ENCODE measurements at regions not wholly inside any gene's neighbourhood (a gene's known extent, or its start where the extent isn't known, plus 50 kb on each side); places are given as distances from the start of the nearest gene placed in this dataset.
A peak's percentile ranks its signal among the peaks of the same experiment; 100 is the strongest.

DNA sequence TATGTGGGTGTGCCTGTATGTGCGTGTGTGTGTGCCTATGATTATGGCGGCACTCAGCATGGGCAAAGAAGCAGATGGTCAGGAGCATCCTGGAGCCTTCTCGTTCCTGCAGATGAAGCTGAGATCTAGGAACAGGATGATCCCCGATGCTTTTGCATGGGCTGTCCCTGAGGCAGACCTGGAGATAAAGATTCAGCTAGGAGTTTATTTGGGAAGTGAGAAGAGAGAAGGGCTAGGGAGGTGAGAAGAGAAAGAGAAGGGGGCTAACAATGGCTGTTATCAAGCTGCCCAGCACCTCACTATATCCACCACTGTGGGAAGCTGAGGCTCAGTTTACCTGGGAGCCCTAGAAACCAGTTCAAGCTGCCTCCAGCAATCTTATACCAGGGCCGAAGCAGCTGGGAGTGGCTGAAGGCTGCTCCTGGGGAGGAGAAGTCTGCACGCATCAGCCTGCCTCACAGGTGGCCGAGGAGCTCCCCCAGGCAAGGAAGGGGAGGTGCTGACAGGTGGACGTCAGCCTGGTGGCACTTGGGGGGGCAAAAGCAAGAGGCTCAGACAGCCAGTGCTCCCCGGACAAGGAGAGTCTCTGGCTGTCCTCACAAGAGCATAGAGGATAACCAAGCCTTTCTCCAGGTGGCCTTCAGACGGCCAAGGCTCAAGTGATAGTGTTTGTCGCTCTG lies 94.0 kb upstream of the IQSEC1 start:
- no peaks in the 10 kb centered on the region for H3K27me3 ChIP-seq
- H3K9me3 ChIP-seq = no peaks in the 10 kb centered on the region
- no peak overlapping the region for H3K4me3 ChIP-seq
- no peaks in the 10 kb centered on the region for H3K4me1 ChIP-seq
- no peak for ATAC-seq
- no peak overlapping the region for H3K27ac ChIP-seq
- peak in 1 of 4 donors; percentile 28 for DNase-seq
- H3K36me3 ChIP-seq = no peaks in the 10 kb centered on the region
- intact Hi-C loops (cut with DNase I) = no loop called here
- TF ChIP-seq, protein P1, sequence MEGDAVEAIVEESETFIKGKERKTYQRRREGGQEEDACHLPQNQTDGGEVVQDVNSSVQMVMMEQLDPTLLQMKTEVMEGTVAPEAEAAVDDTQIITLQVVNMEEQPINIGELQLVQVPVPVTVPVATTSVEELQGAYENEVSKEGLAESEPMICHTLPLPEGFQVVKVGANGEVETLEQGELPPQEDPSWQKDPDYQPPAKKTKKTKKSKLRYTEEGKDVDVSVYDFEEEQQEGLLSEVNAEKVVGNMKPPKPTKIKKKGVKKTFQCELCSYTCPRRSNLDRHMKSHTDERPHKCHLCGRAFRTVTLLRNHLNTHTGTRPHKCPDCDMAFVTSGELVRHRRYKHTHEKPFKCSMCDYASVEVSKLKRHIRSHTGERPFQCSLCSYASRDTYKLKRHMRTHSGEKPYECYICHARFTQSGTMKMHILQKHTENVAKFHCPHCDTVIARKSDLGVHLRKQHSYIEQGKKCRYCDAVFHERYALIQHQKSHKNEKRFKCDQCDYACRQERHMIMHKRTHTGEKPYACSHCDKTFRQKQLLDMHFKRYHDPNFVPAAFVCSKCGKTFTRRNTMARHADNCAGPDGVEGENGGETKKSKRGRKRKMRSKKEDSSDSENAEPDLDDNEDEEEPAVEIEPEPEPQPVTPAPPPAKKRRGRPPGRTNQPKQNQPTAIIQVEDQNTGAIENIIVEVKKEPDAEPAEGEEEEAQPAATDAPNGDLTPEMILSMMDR (IDR thresholded peaks at IDR 0.05) = no peak

DNA sequence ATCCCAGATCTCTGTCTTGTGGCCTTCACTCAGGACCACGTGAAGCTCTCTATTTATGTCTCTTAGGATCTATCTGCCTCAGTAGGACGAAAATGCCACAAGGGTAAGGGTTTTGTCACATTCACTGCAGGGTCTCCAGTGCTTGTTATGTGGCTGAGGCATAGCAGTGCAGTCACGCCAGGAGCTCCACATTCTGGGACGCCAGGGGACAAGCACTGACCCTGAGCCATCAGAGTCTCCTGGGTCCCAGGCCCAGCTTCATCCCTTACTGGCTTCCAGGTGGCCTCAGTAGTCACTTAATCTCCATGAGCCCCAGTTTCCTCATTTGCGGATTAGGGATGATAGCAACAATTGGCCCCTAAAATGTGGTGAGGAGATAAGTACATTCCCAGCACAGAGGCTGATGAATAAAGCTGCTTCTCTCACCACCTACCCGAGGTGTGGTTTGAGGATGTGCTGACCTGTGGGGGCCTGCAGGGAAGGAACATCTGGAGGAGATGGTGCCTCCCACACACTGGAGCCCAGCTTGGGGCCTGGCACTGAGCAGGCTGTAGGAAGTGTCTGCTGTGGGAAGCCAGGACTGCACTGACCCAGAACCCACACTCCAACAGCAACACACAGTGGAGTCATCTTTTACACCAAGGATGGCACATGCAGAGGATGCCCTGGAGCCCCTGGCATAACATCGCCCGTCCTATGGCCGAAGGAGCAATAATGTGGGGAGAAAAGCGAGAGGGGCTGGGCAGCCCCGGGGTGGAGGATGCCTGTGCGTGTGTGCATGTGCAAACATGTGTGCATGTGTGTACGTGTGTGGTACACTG lies 93.2 kb upstream of the IQSEC1 start:
- H3K4me1 ChIP-seq = no peaks in the 10 kb centered on the region
- ATAC-seq = no peak
- H3K9me3 ChIP-seq = no peaks in the 10 kb centered on the region
- no peak overlapping the region for H3K4me3 ChIP-seq
- peak in 1 of 4 donors; percentile 48 for DNase-seq
- H3K36me3 ChIP-seq = no peaks in the 10 kb centered on the region
- no peak overlapping the region for H3K27ac ChIP-seq
- intact Hi-C loops (cut with DNase I) = no loop called here
- H3K27me3 ChIP-seq = no peaks in the 10 kb centered on the region
- TF ChIP-seq, protein P1 (IDR thresholded peaks at IDR 0.05) = no peak

DNA sequence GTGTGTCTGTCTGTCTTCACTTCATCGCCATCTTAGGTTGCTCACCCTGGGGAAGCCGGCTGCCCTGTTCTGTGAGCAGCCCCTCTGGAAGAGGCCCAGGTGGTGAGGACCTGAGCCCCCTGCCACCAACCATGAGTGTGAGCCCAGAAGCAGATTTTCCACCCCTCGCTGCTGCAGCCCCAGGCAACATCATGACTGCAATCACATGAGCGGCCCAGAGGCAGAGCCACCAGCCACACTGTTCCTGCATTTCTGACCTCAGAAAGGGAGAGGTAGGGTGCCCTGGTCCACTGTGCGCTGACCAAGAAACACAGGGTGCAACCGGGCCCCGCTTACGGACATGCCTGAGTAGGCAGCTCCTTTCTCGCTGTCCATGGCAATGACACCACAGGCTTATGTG lies 92.3 kb upstream of the IQSEC1 start:
- H3K4me3 ChIP-seq = no peak overlapping the region
- ATAC-seq (no peak), DNase-seq (peak in 1 of 4 donors; percentile 34)
- no peak overlapping the region for H3K27ac ChIP-seq
- no peaks in the 10 kb centered on the region for H3K4me1 ChIP-seq
- no peaks in the 10 kb centered on the region for H3K27me3 ChIP-seq
- no peaks in the 10 kb centered on the region for H3K36me3 ChIP-seq
- intact Hi-C loops (cut with DNase I) = no loop called here
- TF ChIP-seq, protein P1 (IDR thresholded peaks at IDR 0.05) = no peak
- H3K9me3 ChIP-seq = no peaks in the 10 kb centered on the region

DNA sequence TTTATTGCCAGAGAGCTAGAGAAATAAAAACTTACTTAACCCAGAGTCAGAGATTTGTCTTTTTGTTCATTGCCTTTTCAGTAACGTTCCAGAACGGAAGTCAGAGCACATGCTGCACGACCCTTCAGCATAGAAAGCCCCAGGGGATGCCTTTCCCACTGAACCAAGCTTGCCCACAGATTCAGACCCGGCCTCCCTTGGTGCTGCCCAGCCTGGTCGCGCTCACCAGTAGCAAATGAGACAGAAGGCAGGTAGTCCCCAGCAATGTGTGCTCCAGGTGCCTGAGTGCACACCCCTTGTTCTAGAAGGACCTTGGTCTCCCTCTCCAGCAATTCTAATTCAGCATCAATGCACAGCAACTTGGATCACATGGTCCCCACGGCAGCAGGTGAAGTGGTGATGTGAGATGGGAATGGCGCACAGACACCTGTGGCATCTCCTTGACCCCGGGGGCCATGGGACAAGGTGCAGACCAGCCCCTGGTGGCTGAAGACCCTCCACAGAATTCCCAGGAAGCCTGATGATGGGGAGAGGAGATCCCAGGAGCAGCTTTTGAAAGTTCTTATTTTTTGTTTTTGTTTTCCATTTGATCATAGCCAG lies 91.8 kb upstream of the IQSEC1 start:
- H3K4me1 ChIP-seq = no peaks in the 10 kb centered on the region
- no peaks in the 10 kb centered on the region for H3K36me3 ChIP-seq
- H3K27me3 ChIP-seq = no peaks in the 10 kb centered on the region
- DNase-seq (peak in 1 of 4 donors; percentile 31), ATAC-seq (no peak)
- TF ChIP-seq, protein P1 (IDR thresholded peaks at IDR 0.05) = no peak
- no peaks in the 10 kb centered on the region for H3K9me3 ChIP-seq
- H3K4me3 ChIP-seq = no peak overlapping the region
- intact Hi-C loops (cut with DNase I) = no loop called here
- H3K27ac ChIP-seq = no peak overlapping the region

DNA sequence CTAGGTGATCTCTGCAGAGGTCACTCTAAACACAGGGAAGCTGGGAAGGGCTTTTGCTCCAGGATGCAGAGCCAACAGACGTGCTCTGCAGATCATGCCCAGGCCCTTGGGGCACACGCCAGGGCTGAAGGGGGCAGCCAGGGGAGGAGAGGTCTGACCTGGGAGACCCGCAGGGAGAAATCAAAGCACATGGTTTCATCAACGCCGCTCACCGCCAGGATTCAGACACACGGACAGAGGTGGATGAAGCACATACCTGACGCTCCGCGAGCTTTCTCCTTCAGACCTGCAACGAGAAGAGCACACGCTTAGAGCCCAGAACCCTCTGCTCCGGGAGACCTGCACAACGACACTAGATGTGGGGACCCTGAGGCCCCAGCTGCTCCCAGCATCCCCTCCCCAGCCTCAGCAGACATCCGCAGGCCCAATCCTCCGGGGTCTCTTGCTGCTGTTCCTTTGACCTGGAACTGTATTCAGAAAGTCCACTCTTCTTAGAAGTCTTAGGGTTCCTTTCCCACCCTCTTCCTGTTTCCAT lies 90.7 kb upstream of the IQSEC1 start:
- ATAC-seq (no peak), DNase-seq (peak in 1 of 4 donors; percentile 30)
- no peak overlapping the region for H3K27ac ChIP-seq
- TF ChIP-seq, protein P1 (IDR thresholded peaks at IDR 0.05) = no peak
- no peaks in the 10 kb centered on the region for H3K4me1 ChIP-seq
- H3K36me3 ChIP-seq = no peaks in the 10 kb centered on the region
- no peak overlapping the region for H3K4me3 ChIP-seq
- no peaks in the 10 kb centered on the region for H3K9me3 ChIP-seq
- intact Hi-C loops (cut with DNase I) = no loop called here
- no peaks in the 10 kb centered on the region for H3K27me3 ChIP-seq
